GM19372 (cell line): ENCODE measurements at regions not wholly inside any gene's neighbourhood (a gene's known extent, or its start where the extent isn't known, plus 50 kb on each side); places are given as distances from the start of the nearest gene placed in this dataset.

ENCODE experiments used
- ATAC-seq: cut with Tn5 transposase; IDR thresholded peaks from one replicate; pipeline ENCODE4 v1.9.1; 2021; ENCODE audit warnings: mild to moderate bottlenecking, low read depth, moderate library complexity; ENCODE audit not compliant: unreplicated experiment

DNA sequence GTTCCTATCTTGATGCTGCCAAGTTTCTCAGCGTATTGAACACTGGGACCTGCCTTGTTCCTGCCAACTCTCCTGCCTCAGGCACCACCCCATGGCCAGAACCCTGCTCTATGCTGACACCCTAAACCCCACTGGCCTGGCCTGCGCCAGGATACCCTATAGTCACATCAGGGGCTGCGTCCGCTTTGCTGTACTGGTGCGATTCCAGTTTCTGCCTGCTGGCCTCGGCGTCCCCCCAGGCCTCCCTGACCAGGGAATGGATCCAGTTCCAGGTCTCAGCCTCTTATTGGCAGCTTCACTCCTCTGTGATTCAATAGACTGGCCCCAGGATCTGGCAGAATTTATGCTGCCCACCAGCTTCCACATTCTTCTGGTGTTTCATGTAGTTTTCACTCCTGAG lies 55.0 kb downstream of the GPR6 start:
- ATAC-seq: no peak

DNA sequence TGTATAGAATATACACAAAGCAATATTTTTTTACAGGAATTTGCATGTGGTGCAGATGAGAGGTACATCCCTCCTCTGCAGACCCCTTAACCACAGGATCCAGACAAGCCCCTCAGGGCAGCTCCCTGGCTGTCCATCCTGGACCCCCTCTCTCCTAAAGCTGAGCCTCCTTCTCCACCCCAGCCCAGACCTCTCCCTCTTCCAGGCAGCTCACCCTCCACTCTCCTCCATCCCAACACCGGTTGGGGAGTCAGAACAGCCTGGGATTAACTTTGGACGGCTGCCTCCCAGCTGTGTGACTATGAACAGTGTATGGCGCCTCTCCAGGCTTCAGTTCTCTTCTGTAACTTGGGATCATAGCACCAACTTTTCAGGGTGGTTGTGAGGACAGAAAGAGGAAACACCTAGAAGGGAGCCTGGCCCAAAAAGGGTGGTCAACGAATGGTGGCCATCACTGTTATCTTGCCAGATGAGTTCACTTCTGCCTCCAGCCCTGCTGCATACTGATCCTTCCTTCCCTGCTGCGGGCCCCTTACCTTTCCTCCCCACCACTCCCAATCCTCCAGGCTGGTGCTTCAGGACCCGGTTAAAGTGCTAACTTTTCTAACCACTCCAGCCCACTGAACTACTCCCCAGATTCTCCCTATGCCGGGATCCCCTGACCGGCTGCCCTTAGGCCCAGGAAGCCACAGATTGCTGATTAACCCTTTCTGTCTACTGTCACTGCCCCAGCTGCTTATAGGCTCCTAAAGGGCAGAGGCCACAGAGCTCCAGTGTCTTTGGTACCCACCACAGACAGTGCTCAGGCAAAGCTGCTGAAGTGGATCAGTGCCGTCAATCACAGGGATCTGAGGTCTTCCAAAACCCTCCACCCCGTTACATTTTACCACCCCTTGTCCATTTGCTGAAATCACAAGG lies 55.9 kb downstream of the GPR6 start:
- ATAC-seq: no peak

DNA sequence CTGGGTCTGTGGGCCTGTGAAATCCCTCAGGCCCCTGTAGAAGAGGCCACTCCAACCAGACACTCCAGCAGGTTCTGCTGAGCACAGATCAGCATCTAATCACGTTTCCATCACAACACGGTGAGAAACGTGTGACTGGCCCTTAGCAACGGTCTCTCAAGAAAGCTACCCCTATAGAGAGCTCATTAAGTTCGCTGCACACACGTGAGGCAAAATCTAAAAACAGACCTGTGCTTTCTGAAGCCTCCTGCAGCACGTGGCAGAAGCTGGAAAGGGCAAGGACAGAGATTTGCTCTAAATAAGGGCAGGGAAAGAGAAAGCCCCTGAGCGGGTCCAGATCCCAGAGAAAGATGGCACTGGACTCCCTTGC lies 56.5 kb downstream of the GPR6 start:
- no peak for ATAC-seq

DNA sequence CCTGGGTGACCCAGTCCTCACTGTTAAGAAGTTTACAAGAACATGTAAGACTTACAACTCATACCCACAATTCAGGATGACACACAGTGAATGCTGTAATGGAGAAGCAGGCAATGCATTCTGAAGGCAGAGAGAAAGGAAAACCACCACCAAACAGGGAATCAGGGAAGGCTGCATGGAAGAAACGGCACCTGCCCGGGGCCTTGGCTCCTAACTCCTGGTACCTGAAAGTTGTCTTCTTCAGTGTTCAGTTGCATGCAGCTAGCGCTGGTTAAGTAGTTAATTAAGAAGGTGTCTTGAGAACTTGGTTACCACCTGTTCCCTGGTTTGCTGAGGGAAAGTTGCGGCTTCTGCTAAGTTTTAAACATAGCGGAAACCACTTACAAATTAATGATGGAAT lies 57.2 kb downstream of the GPR6 start:
- no peak for ATAC-seq

DNA sequence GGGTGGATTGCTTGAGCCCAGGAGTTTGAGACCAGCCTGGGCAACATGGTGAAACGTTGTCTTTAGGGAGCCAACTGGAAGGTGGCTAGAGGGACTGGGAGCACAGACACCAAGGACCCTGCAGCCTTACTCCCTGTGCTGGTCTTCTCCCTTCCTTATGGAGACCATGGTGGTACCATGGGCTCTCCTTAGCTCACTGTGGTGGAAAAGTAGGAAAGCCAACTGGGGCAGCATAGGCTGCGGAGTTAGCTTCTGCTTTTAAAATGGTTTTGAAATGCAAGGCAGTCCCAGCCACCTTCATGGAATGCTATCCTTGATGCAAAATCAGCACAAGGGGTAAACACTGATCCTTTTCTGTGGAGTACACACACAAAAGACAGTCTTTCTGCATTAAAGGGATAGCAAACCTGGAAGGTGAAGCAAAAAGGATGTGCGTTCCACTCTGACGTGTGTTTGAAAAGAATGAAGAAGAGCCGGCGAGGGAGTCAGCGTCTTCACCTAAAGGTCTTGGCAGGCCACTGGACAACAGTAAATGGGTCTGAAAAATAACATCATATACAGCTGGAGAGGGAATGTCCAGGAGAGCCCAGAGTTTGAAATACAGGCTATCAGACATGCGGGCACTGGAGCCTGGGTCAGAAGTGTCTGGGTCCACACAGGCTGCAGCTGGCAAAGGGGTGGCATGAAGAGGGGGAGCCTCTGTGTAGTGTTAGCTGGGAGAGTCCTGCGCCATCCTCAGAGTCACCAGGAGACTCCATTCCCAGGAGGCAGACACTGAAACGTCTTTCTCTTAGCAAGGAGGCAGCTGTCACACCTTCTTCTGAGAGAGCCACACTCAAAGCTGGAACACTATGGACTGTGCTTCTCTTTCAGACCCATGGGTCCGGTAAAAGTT lies 58.5 kb downstream of the GPR6 start:
- ATAC-seq: no peak

DNA sequence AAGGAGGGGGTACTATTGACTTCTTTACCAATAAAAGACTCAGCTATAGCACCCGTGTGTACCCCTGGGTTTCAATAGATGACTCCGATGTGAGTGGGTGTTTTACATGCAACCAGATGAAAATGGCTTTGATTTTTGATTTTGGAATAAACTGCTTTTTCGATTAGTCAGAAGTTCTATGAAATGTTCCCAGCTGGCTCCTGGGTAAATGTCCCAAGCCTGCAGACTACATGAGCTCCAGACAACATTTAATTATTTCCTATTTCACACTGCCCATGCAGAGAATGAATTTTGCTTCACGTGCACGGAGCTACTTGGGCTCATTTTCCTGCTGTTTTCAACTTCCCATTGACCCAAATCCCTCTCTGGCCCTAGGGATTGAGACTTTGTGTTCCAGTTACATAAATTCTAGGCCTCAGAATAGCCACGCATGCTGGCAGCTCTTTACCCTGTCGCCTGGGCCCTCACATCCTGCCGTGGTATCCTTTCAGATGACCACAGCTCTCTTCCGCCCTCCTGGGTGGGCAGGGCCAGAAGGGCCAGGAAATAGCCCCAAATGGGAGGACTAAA lies 59.7 kb downstream of the GPR6 start:
- ATAC-seq: no peak

DNA sequence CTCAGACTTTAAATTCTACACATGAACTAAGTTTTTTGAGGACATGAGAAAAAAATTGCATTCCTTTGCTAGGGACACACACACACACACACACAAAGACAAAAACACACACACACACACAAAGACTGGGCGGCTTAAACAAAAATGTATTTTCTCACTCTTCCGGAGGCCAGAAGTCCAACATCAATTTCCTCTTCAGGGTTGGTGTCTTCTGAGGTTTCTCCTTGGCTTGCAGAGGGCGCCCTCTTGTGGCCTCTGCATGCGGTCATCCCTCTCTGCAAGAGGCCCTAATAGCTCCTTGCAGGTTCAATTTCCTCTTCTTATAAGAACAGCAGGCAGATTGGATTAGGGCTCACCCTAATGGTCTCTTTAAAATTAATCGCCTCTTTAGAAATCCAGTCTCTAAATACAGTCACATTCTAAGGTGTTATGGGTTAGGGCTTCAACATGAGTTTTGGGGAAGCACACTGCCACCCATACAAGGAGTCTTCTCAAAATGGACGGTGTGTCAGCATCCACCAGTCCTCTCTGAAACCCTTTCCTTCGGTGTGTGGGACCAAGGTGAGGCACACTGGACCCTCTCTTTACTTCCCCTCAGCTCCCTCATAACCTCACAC lies 61.4 kb downstream of the GPR6 start:
- peak; percentile 77 for ATAC-seq

DNA sequence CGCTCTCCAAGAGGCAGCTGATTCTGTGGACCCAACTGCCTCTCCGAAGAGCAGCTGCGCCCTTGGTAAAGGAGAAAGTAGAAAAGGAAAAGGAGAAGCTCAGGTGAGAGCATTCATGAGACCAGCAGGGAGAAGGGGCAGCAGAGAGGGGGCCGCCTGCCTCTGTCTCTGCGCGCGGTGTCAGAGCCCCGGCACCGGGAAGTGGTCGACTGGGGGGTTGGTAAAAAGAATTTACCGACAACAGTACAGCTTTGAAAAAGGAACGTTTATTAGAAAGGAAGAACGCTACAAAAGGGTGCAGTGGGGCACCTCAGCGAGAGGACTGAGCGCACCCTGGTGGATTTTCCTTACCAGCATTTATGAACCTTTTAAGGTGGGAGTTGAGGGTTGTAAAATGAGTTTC lies 61.9 kb downstream of the GPR6 start:
- peak; percentile 43 for ATAC-seq

DNA sequence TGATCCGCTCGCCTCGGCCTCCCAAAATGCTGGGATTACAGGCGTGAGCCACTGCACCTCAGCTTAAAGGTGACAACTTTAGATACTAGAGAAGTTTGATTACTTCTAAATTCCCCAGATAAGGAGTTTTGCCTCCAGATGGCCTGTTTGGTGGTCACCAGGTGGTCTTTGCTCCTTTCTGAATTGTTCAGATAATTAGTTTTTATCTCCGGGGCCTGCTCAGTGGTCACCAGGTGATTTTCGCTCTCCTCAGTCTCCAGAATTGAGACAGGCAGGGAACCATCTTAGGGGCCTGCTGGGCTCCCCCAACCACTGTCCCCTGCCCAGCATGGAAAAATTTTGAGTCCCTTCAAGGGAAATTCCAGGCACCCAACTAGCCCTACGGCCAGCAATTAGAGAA lies 62.6 kb downstream of the GPR6 start:
- no peak for ATAC-seq

DNA sequence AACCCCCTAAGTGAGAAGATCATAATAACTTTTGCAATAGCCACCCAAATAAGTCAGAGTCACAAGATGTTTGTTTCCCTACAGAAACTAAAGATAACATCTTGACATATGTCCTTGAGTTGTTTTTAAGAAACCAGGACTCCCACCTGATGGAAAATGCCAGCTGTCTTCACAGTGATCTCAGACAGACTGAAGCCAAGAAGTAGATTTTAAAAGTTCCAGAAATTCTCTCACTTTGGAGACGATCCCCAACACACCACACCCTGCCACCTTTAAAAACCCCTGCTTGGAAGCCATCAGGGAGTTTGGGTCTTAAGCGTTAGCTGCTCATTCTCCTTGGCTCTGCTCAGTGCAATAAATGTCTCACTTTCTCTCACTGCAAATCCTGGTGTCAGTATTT lies 63.0 kb downstream of the GPR6 start:
- no peak for ATAC-seq

DNA sequence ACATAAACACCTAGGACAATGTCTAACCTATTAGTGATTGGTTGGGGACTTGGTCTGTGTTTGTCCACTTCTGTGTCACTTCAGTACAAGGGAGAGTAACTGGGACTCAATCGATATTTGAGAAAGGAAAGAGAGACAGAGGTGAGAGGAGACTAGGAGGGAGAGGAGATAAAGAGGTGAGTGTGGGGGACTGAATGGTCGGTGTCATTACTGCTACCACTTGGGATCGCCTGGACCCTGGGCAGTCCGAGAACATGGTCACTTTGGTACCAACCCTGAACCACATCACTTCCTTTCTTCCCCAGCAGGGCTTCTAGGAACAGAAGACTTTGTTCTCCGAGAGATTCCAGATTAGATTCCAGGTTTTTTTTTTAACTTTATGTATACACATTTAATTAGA lies 63.7 kb downstream of the GPR6 start:
- no peak for ATAC-seq

DNA sequence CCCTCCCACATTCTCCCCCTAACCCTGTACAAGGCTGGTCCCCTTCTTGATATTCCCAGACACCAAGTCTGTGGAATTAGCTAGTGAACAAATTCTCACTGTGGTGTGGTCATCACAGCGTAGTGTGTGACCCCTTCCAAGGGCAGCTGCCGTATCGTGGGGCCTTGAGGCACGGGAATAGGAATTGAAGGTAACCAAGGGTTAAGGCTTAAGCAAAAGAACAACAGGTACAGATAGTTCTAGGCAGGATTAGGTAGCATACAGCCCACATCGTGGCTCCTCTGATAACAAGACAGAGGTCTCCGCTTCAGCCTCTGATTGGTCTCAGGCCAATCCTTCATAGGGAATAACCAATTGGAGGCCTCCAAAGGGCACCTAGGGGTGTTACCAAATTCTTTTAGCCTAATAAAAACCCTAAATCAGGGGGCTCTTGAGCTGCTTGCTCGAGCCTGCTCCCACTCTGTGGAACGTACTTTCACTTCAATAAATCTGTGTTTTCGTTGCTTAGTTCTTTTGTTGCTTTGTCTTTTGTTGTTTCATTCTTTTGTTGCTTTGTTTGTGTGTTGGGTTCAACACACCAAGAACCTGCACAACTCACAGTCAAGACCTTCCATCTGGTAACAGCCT lies 64.7 kb downstream of the GPR6 start:
- no peak for ATAC-seq

DNA sequence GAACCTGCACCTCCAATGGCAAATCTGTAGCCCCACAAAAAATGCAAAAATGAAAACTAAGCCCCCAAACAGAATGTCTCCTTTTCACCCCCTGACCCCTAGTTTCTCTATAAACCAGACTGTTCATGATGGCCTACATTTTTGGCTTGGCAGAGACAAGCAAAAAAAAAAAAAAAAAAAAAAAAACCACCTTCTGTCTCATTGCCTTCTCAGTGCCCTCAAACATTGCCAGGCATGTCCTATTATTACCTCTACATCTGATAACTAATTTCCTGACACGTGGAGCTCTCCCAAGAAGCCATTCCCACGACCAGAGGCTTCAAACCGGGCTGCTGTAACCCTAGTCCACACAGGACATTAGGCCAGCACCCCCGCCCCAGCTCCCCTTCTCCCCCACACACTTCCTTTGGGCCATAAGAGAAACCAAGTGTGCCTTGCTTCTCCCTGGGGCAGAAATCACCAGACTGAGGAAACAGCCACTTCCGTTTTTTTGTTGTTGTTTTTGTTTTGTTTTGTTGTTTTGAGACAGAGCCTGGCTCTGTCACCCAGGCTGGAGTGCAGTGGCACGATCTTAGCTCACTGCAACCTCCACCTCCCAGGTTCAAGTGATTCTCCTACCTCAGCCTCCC lies 65.4 kb downstream of the GPR6 start:
- no peak for ATAC-seq

DNA sequence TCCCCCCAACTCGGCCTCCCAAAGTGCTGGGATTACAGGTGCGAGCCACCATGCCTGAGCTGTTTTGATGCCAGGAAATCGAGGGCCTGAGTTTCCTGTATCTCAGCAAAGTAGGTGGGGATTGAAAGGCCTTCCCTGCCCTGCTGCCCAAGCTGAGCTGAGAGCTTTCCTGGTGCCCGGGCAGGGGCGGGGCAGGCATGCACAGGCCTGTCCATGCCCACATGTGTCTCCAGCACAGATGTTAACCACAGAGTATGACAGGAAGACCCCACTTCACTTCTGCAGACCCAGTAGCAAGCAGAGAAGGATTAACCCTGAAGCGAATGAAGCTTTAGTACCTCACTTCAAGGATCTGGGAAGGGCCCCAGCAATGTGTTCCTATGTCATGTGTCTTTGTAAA lies 66.0 kb downstream of the GPR6 start:
- no peak for ATAC-seq

DNA sequence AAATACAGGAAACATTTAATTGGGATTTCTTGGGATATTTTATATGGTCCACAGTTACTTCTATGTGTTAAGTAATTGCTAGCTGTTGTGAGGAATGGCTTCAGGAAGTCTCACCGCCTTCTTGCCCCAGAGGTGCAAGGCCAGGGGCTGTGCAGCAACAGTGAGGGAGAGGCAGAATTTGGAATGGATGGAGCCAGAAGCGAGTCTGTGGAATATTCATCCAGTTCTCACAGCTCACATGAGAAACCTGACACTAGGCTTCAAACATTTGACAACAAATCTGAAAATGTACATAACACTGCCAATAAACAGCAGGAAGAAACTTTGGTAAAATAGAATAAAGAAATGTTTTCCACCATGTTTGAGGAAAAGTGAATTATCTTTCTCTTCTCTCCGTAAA lies 66.5 kb downstream of the GPR6 start:
- ATAC-seq: no peak

DNA sequence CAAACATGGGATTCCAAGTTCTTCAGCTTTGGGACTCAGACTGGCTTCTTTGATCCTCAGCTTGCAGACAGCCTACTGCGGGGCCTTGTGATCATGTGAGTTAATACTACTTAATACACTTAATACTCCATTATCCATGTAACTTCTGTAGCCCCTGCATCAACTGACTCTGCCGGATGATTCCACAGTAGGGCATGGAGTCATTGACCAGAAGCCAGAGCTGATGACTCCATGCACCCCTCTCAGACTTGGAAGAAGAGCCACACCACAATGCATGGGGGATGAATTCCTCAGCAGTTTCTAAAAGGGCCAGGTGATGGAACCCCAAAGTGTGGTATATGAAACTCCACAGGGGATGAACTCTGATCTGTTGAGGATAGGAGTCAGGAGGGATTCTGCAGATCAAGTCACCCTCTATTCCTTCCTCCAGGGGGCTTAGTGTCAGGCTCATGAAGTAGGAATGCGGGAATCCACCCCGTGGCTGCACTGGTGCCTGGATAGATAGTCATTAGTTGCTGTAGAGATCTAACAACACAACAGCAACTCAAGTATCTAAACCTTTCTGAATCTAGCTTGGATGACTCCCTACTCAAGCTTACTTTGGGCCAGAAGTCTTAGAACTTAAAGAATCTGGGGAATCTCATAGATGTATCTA lies 70.2 kb downstream of the GPR6 start:
- no peak for ATAC-seq

DNA sequence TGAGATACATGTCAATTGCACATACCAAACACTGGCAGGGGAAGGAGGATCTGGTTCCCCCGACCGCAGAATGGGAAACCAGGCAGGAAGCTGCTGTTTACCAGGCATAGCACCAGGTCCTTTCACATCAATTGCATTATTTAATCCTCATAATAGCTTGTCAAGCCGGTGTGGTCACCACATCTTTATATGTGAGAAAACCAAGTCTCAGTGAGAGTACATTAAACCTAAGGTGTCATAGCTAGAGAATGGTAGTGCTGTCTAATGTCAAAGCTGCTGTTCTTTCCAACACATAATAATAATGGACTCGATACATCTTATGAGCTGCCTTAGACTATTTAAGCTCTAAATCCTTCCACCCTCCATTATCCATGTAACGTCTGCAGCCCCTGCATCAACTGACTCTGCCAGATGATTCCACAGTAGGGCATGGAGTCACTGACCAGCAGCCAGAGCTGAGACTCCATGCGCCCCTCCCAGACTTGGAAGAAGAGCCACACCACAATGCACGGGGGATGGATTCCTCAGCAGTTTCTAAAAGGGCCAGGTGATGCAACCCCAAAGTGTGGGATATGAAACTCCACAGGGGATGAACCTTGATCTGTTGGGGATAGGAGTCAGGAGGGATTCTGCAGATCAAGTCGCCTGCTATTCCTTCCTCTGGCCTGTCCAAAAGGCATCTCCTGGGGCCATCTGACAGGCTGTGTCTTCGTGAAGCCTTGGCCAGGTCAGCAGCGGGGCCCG lies 71.8 kb downstream of the GPR6 start:
- ATAC-seq: no peak
